Tibial nerve (tissue), 4 donors: ENCODE measurements at regions not wholly inside any gene's neighbourhood (a gene's known extent, or its start where the extent isn't known, plus 50 kb on each side); places are given as distances from the start of the nearest gene placed in this dataset.

Experiments used
- DNase-seq, 2 donors: peaks; one replicate each; pipeline ENCODE4 v3.0.0-alpha.2; 2019; ENCODE audit warnings: low spot score in 2 of 2
- H3K27ac ChIP-seq, 4 donors: fragments of 200-600 bp; sonication (generic) in 3 of 4; one replicate each; pipeline ENCODE4 v1.5.1; 2017 to 2019; ENCODE audit warnings: mild to moderate bottlenecking in 1 of 4
- H3K27me3 ChIP-seq, 2 donors: fragments of 200-600 bp; sonication (generic) in 1 of 2; one replicate each; pipeline versions ENCODE4 v1.5.1 to v1.6.0; 2017 to 2019
- H3K36me3 ChIP-seq, 3 donors: fragments of 200-600 bp; sonication (generic); one replicate each; pipeline ENCODE4 v1.5.1; 2018 to 2019
- H3K4me1 ChIP-seq, 4 donors: fragments of 200-600 bp; sonication (generic) in 3 of 4; one replicate each; pipeline ENCODE4 v1.5.1; 2017 to 2019
- H3K4me3 ChIP-seq, 4 donors: fragments of 200-600 bp; sonication (generic) in 3 of 4; one replicate each; pipeline ENCODE4 v1.5.1; 2017 to 2019; ENCODE audit warnings: mild to moderate bottlenecking in 1 of 4, moderate library complexity in 1 of 4
- H3K9me3 ChIP-seq, 4 donors: fragments of 200-600 bp; sonication (generic) in 3 of 4; one replicate each; pipeline ENCODE4 v1.5.1; 2017 to 2019
- CTCF ChIP-seq, 5 experiments: fragments of 200-600 bp in 3 of 5; fragments of 450-650 bp in 2 of 5; sonication (generic) in 3 of 5; IDR thresholded peaks; one replicate each; pipeline ENCODE4 v1.5.1; 2016 to 2019; ENCODE audit warnings: antibody characterized with exemption in 5 of 5, mild to moderate bottlenecking in 3 of 5, moderate library complexity in 2 of 5
- EP300 ChIP-seq, 2 donors: sonication (generic); formaldehyde crosslinking; IDR thresholded peaks; one replicate each; pipeline ENCODE4 v1.6.1; 2017; ENCODE audit warnings: antibody characterized with exemption in 2 of 2, mild to moderate bottlenecking in 1 of 2
- POLR2A ChIP-seq, 2 donors: fragments of 450-650 bp; IDR thresholded peaks; one replicate each; pipeline ENCODE4 v1.6.1; 2017; ENCODE audit warnings: antibody characterized with exemption in 2 of 2, mild to moderate bottlenecking in 2 of 2, moderate library complexity in 2 of 2
- WGBS, 2 donors: methylation state at CpG; one replicate each; pipeline ENCODE4 v1.1.5; 2018; 5-methylcytosine and 5-hydroxymethylcytosine counted together

GRCh38 chr9:87088192-87088591 is 140.9 kb upstream of the GAS1 start:
- no peak overlapping the region for H3K4me3 ChIP-seq
- DNase-seq = no peak
- H3K27me3 ChIP-seq = no peaks in the 10 kb centered on the region
- no peak overlapping the region for H3K27ac ChIP-seq
- no peaks in the 10 kb centered on the region for H3K36me3 ChIP-seq
- no peak for TF ChIP-seq POLR2A (IDR thresholded peaks at IDR 0.05)
- TF ChIP-seq EP300 (IDR thresholded peaks at IDR 0.05) = no peak
- no peak for TF ChIP-seq CTCF (IDR thresholded peaks at IDR 0.05)
- WGBS, 2 donors = 41 to 47% methylated on average over 1 of the region's 1 CpG
- H3K4me1 ChIP-seq = peaks cover 0 to 6% (median 0%) of the 10 kb centered on the region in 4 donors
- H3K9me3 ChIP-seq = peaks cover 0 to 4% (median 0%) of the 10 kb centered on the region in 4 donors

- DNase-seq = no peak
- TF ChIP-seq EP300 (IDR thresholded peaks at IDR 0.05) (no peak), POLR2A (IDR thresholded peaks at IDR 0.05) (no peak), CTCF (IDR thresholded peaks at IDR 0.05) (no peak)
- Histone ChIP-seq H3K4me1 (peaks cover 0 to 6% (median 0%) of the 10 kb centered on the region in 4 donors), H3K36me3 (no peaks in the 10 kb centered on the region), H3K27ac (no peak overlapping the region), H3K9me3 (peaks cover 0 to 4% (median 0%) of the 10 kb centered on the region in 4 donors), H3K4me3 (no peak overlapping the region), H3K27me3 (no peaks in the 10 kb centered on the region)
- 34 to 48% methylated on average over 5 of the region's 5 CpGs for WGBS, 2 donors
Measured at GRCh38 chr9:87088621-87089365, 141.5 kb upstream of the GAS1 start.

GRCh38 chr9:87089506-87089905 is 142.2 kb upstream of the GAS1 start:
- H3K9me3 ChIP-seq = peaks cover 0 to 4% (median 0%) of the 10 kb centered on the region in 4 donors
- WGBS, 2 donors = 38 to 53% methylated on average over 2 of the region's 2 CpGs
- H3K4me1 ChIP-seq = peaks cover 0 to 6% (median 0%) of the 10 kb centered on the region in 4 donors
- DNase-seq = no peak
- TF ChIP-seq POLR2A (IDR thresholded peaks at IDR 0.05) (no peak), CTCF (IDR thresholded peaks at IDR 0.05) (no peak), EP300 (IDR thresholded peaks at IDR 0.05) (no peak)
- H3K27me3 ChIP-seq = no peaks in the 10 kb centered on the region
- no peak overlapping the region for H3K27ac ChIP-seq
- H3K4me3 ChIP-seq = no peak overlapping the region
- H3K36me3 ChIP-seq = no peaks in the 10 kb centered on the region

- Histone ChIP-seq H3K4me3 (no peak overlapping the region), H3K27me3 (no peaks in the 10 kb centered on the region), H3K4me1 (peaks cover 0 to 6% (median 0%) of the 10 kb centered on the region in 4 donors), H3K9me3 (peaks cover 0 to 4% (median 0%) of the 10 kb centered on the region in 4 donors), H3K27ac (no peak overlapping the region), H3K36me3 (no peaks in the 10 kb centered on the region)
- TF ChIP-seq POLR2A (IDR thresholded peaks at IDR 0.05) (no peak), EP300 (IDR thresholded peaks at IDR 0.05) (peak in 1 of 2 donors; percentile 35), CTCF (IDR thresholded peaks at IDR 0.05) (no peak)
- no peak for DNase-seq
Measured at GRCh38 chr9:87089929-87090328, 142.6 kb upstream of the GAS1 start.

DNA sequence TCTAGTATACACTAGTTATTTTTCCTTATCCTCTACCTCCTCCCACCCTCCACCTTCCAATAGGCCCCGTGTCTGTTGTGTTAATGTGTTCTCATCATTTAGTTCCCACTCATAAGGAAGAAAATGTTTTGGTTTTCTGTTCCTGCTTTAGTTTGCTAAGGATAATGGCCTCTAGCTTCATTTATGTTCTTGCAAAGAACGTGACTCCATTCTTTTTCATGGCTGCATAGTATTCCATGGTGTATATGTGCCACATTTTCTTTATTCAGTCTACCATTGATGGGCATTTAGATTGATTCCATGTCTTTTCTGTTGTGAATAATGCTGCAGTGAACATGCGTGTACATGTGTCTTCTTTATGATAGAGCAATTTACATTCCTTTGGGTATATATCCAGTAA is 146.5 kb upstream of the GAS1 start:
- no peaks in the 10 kb centered on the region for H3K36me3 ChIP-seq
- H3K27me3 ChIP-seq = no peaks in the 10 kb centered on the region
- no peaks in the 10 kb centered on the region for H3K9me3 ChIP-seq
- no peak overlapping the region for H3K27ac ChIP-seq
- H3K4me3 ChIP-seq = no peak overlapping the region
- 96% methylated on average over 3 of the region's 3 CpGs for WGBS, 2 donors
- TF ChIP-seq CTCF (IDR thresholded peaks at IDR 0.05) (no peak), EP300 (IDR thresholded peaks at IDR 0.05) (no peak), POLR2A (IDR thresholded peaks at IDR 0.05) (no peak)
- no peak for DNase-seq
- H3K4me1 ChIP-seq = peaks cover 0 to 3% (median 0%) of the 10 kb centered on the region in 4 donors
